ENCODE measurements at regions not wholly inside any gene's neighbourhood (a gene's known extent, or its start where the extent isn't known, plus 50 kb on each side); places are given as distances from the start of the nearest gene placed in this dataset.

DNA sequence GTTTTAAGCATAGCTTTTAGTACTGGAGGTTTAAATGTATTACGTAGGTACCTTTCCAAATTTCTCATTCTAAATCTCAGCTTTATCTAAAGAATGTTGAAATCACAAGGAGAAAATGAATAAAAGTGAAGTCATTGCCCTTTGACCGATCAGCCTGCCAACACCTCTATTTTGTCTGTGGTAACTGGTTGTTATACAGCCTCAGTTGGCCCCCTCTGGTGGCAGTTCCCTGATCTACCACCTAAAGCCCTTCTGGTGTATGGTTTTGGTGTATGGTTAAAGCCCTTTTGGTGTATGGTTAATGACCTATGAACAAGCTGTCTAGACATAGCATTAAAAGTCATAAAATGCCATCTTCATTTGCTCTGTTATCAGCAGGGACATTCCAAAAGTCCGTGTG lies 378.2 kb upstream of the AZI2 start:
- in situ Hi-C loops (cut with HindIII; ENCODE audit: low sequenced_read_pairs) = no loop called here

DNA sequence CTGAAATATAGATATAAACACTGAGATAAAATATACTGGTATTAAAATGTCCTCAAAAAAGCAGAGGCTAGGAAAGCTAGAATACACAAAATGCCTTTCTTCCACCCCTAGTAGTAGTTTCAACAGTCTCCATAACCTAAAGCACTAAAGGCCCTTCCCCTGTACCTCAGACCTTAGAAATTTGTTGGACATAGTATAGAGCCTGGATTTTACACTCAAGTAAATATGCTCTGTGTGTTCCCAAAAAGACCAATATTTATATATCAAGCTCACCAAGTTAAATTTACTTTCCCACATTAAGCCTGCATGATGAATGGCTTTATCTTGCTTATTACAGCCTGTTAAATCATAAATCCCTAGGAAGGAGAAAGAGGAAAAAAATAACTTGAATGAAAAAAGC lies 378.7 kb upstream of the AZI2 start:
- in situ Hi-C loops (cut with HindIII; ENCODE audit: low sequenced_read_pairs) = no loop called here

DNA sequence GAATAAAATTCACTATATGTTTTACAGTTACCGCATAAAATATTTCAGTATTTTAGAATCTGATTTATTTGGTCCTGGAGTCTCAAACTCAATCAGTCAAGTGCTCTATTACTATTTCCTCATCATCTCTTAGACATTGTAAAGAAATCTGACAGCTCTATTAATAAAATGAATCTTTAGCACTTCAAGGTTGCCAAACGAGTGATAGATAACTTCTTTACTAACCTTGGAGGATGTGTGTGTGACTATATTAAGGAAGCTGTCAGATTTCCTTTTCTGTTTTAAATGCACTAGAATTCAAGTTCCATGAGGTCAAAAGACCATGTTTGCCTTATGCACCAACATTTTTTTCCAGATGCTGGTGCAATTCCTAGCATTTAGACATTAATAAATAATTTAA lies 389.8 kb upstream of the AZI2 start:
- in situ Hi-C loops (cut with HindIII; ENCODE audit: low sequenced_read_pairs) = no loop called here

DNA sequence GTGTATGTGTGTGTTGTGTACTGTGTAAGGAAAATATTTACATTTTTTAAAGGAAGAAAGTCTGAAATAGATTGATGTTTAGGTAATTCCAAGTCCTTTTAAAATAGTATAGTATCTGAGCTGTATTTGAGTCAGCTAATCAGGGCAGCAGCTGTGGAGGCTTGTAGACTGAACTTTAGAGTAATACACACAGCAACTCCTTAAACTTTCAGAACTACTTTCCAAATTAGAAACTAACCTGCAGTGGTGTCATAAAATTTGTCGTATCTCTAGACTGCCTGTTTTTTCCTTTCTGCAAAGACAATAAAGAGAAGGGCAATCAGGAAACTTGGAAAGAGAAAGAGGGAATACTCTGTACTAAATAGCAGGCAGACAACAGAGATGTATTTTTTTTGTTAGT lies 391.0 kb upstream of the AZI2 start:
- in situ Hi-C loops (cut with HindIII; ENCODE audit: low sequenced_read_pairs) = no loop called here

DNA sequence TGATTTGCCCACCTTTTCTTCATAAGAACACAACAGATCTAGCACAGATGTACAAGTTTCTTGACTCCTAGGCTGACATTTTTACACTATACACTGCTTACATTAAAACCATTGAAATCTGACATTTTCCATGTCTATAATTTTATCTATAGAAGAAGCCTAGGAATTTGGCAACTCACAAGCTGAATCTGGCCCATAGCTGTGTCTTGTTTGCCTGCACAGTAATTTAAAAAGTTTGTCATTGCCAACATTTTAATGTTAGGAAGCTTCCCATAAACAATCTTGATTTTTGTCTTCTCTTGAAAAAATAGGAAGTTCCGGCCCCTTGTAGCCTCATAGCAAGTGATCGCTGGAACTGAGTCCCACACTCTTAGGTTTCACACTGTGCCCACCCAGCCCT lies 394.6 kb upstream of the AZI2 start:
- in situ Hi-C loops (cut with HindIII; ENCODE audit: low sequenced_read_pairs) = no loop called here

DNA sequence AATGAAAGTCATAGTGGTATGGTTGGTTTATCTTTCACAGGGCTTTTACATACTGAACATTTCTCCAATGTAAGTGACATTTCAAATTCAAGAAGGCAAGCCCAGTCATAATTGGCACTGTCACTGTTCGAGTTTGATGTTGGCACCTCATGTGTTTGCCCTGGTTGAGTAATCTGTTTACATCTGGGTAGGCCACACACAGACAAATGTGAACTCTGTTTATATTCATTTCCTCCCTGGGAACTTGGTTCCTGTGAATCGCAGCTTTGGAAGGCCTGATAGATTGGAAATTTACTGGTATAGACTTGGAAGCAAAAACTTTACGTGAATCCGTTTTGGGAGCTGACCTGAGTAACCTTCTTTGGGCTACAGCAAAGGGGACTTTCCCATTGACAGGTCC lies 395.2 kb upstream of the AZI2 start:
- in situ Hi-C loops (cut with HindIII; ENCODE audit: low sequenced_read_pairs) = no loop called here

DNA sequence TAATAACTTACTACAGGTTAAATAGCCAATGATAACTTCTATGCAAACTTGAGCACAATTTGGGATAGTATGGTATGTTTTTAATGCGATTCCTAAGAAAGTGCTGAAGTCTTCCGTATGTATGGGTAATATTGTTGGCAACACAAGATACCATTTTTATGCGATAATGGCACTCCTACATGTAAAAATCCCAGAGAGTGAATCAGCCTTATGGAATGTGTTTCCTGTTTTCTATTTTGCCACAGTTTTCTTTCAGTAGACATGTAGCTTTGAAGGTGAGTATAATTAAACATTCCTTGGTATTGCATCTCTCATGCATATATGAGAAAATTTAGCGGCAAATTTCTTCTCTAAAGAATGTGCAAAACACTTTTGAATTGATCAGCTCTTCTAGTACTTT lies 396.8 kb upstream of the AZI2 start:
- in situ Hi-C loops (cut with HindIII; ENCODE audit: low sequenced_read_pairs) = no loop called here

DNA sequence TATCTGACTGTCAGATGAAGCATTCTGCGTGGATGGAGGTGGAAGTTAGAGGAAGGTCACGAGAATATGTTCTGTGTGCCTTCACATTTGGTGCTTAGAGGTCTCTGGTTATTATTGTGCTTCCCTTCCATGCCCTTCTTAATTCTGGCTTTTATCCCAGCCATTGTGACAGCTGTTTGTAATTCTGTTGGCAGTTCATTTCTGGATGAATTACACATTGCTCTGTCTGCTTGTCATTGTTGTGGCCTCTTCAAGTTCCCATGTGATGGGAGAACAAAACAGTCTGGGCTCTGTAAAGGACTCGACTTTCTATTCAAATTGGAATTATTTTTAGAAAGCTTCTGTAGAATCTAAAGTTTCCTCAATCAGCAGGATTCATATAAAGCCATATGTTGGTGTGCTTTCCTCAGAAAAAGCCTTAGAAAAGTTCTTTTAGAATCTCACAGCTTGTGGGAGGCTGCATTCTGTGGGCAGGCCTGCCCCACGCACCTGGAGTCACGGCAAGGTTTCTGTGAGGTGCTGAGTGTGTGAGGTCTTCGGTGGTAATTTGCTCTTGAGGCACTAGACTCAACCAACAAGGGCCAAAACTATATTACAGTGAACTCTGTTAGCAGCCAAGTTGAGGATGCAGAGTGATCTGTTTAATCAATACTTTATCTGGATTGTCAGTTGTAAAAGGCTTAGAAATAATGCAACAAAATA lies 397.4 kb upstream of the AZI2 start:
- in situ Hi-C loops (cut with HindIII; ENCODE audit: low sequenced_read_pairs) = no loop called here

DNA sequence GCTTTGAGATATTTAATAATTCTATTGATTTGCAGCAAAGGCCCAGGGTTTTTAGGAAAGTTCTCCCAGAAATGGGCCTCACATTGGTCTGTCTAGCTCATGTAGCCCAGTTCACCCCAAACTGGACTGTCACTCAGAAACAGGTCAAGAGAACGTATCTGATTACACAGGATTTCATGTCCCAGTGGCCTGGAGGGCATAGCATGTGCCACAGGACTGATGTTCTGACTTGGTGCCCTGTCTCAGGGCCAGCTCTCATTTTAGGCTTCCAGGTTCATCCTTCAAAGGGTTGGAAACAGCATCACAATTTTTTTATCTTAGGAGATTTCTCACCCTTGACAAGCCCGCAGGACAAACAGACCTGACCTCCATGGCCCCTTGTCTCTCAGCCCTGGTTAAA lies 398.4 kb upstream of the AZI2 start:
- in situ Hi-C loops (cut with HindIII; ENCODE audit: low sequenced_read_pairs) = no loop called here

DNA sequence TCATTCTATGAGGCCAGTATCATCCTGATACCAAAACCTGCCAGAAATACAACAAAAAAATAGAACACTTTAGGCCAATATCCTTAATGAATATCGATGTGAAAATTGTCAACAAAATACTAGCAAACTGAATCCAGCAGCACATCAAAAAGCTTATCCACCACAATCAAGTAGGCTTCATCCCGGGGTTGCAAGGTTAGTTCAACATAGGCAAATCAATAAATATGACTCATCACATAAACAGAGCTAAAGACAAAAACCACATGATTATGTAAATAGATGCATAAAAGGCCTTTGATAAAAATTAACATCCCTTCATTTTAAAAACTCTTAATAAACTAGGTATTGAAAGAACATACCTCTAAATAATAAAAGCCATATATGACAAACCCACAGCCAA lies 403.2 kb upstream of the AZI2 start:
- in situ Hi-C loops (cut with HindIII; ENCODE audit: low sequenced_read_pairs) = no loop called here

DNA sequence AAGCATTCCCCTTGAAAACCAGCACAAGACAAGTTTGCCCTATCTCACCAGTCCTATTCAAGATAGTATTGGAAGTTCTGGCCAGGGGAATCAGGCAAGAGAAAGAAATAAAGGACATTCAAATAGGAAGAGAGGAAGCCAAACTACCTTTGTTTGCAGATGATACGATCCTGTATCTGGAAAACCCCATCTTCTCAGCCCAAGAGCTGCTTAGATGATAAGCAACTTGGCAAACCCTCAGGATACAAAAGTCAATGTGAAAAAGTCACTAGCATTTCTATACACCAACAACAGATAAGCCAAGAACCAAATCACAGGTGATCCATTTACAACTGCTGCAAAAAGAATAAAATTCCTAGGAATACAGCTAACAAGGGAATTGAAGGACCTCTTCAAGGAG lies 403.7 kb upstream of the AZI2 start:
- in situ Hi-C loops (cut with HindIII; ENCODE audit: low sequenced_read_pairs) = no loop called here

DNA sequence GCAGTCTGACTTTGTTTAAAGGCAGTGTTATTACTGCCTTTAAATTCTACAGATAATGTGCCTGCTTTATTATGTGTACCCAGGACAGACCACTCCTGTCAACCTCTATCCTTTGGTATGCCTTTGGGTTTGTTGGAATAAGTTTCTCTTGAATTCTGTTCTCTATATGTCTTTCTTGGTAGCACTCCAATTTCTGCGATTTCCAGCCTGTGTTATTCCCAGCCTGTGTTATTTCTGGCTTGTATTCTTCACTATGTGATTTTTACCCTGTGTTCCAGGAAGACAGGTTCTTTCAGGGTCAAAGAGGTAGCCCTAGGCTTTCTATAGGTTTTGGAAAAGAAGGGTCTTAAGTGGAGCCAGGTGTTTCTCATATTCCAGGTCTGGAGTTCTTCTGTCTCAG lies 407.4 kb upstream of the AZI2 start:
- in situ Hi-C loops (cut with HindIII; ENCODE audit: low sequenced_read_pairs) = no loop called here

DNA sequence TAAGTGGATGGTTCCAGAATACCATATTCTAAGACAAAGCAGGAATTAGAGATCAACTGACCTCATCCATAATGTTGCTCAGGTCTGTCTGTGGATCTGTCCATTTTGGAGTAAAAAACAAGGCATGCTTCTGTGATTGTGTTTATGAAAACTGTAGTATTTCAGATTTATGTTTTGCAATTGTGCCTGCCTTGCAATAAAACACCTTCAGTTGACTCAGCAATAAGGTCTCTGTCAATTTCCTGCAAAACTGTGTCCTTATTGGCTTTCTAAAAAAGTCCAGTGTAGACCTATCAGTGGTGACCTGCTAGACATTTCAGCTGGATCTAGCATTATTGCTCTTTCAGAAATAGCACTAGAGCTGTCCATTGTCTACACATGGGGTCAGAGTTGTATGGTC lies 409.5 kb upstream of the AZI2 start:
- in situ Hi-C loops (cut with HindIII; ENCODE audit: low sequenced_read_pairs) = no loop called here

DNA sequence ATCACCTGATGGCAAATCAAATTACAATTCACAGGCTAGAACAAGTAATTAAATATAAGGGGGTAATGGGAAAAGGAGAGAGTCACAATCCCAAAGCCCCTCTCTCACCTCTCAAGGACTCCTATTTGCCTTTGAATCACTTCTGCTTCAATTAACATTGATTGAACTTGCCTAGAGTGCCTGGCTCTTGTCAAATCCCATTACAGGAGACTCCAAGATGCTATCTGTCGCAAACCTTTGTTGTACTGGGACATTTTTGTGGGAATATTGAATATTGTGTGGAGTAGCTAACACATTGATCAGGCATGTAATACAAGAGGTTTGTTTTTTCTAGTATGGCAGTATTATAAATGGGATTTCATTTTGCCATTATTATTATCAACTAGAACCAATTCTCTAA lies 412.8 kb upstream of the AZI2 start:
- in situ Hi-C loops (cut with HindIII; ENCODE audit: low sequenced_read_pairs) = no loop called here

DNA sequence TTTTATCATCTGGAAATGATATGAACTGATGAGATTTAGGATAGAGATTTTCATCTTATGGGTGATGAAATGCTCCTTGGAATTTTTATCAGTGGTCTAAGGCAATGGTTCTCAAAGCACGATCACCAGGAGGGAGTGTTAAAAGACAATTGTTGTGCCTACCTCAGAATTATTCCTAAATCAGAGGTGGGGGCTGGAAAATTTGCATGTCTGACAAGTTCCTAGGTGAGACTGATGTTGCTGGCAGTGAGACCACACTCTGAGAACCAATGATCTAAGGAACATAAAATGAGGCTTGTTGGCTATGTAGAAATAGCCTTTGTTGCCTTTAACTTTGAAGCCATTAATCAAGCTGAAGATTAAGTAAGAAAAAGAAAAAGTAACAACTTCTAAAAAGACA lies 416.6 kb upstream of the AZI2 start:
- in situ Hi-C loops (cut with HindIII; ENCODE audit: low sequenced_read_pairs) = no loop called here

DNA sequence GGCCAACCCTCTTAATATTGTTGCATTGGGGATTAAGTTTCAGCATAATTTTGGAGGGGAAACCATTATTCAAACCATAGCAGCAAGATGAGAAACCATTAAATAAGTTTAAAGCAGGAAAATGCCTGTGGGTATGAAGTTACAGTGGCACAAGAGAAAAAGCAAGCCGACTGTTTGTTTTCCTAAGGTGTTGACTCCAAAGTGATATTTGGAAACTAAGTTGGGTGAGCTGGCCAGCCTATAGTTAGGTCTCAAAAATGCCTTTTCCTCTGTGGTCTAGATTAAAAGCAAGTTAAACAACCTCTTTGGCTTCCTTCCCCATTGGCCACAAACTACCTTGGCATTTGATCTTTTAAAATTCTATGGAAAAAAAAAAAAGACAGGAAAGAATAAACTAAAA lies 419.8 kb upstream of the AZI2 start:
- in situ Hi-C loops (cut with HindIII; ENCODE audit: low sequenced_read_pairs) = no loop called here

DNA sequence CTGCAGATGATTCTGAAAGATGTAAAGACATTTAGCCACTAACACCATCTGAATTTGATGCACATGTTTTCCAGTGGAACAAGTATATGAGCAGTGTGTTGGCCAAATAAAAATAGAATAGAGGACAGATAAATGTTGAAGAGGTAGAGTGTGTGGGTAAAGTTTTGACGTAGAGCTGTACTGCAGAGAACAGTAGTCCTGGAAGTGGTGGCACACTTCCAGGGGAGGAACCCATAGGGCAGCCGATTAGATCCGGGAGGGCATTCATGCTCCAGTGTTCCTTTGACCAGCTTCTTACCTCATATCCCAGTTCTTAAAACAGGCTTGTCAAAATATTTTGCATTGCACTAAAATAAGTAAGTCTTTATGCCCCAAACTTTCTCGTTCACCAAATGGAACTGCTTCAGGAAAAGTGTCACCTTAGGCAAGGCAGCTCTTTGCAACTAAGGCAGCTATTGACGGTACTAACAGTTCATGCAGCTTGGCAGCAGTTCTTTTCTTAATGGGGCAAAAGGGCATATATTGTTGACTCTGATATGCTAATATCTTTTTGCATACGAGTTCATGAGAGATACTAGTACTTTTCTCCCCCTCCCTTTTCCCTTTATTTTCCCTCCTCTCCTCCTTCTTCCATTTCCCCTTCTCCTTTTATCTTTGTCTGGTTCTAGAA lies 429.3 kb upstream of the AZI2 start:
- in situ Hi-C loops (cut with HindIII; ENCODE audit: low sequenced_read_pairs) = no loop called here

DNA sequence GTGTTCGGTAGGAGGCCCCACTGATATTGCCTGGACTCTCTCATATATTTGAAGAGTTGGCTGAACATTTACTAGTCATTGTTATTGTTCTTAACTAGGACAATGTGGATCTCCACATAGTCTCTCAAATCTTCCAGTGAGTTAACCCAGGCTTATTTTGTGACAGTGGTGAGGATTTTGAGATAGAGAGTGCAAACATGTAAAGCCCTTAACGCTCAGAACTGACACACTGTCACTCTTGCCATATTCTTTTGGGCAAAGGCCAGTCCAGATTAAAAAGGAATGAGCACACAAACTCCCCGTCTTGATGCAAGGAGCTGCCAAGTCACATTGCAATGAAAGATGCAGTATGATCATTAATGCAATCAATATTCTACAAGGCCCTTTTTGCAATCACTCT lies 431.9 kb upstream of the AZI2 start:
- in situ Hi-C loops (cut with HindIII; ENCODE audit: low sequenced_read_pairs) = no loop called here

DNA sequence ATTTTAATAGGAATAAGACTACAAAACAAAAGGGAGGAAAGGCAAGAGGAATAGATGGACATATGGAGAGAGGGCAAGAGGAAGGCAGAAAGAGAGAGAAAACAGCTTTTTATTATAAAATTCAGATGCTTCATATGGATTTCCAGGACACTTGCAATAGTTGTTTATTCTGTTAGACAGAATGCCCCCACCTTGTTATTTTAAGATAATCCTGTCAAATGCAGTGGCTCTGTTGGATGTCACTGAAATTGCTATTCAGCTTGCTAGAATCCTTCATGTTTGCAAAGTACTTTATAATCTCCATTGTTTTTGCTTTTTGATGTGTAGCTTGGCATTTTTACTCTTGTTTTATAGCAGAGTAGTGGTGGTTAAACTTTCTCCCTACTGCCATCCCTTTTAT lies 432.4 kb upstream of the AZI2 start:
- in situ Hi-C loops (cut with HindIII; ENCODE audit: low sequenced_read_pairs) = no loop called here

DNA sequence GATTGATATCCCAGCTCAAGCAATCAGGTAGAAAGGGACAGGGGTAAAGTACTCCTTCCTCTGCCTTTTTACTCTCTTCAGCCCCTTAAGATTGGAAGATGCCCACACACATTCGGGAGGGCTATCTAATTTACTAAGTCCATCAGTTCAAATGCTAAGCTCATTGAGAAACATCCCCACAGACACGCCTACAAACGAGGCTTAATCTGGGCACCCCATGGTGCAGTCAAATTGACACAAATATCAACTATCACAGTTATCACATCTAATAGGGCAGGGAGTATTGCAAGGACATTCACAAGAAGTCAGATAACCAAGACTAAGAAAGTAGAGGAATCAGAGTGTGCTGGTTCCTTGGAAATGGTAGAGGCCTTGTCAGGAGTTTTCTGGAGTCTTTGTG lies 437.8 kb upstream of the AZI2 start:
- in situ Hi-C loops (cut with HindIII; ENCODE audit: low sequenced_read_pairs) = no loop called here

DNA sequence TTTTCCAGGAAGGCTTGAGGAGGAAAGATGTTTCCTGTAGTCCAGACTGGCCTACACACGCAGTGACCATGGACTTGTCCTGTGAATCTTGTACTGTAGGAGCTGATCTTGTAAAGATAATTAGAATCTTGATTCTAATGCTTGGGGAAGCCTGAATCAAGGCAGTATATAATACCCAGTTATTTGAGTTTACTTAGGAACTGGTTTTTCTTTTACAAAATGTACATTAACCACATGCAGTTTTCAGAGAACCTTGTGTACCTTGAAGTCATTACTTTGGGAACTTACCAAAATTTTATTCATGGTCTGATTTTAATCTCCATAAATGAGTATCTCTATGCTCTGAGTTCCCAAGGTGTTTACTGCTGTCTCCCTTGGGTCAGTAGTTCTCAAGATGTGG lies 439.9 kb upstream of the AZI2 start:
- in situ Hi-C loops (cut with HindIII; ENCODE audit: low sequenced_read_pairs) = no loop called here

DNA sequence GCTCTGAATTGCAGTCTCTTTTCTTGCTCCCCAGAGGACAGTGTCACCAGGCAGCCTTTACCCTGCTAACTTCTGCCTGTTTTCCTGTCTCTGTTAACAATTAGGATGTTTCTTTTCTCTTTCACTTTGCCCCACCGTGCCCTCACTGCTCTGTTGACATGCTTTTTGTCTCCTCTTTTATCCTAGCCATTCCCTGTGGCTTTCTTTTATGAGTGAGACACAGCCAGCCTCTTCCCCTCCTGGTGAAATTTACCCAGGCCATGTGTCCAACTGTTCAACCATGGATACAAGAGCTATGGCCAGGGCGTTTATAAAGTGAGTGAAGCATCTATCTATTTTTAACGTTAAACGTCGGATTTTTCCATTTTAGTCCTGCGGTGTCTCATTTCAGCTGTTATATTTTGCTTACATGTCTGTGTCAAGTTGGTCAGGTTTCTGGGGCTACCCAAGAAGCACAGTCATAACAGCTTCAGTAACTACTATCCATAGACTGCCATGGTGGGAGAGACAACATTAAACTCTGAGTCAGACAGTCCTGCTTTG lies 443.2 kb upstream of the AZI2 start:
- in situ Hi-C loops (cut with HindIII; ENCODE audit: low sequenced_read_pairs) = no loop called here

DNA sequence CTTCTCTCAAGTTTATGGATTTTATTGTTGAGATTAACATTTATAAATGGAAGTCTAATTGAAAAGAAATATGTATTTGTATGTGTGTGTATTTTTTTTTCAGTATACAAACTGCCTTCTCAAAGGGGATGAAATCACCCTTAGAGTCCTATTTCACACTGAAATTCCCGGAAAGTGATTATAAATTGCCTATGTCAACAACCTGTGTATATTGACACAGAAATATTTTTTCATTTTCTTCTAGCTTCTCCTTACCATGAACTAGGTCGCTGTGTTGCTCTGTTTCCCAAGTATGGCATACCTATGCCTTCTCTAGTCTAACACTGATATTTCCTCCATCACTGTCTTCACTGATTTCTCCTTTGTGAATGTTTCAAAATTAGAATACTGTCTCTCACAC lies 444.0 kb upstream of the AZI2 start:
- in situ Hi-C loops (cut with HindIII; ENCODE audit: low sequenced_read_pairs) = no loop called here
